ENCODE measurements at regions not wholly inside any gene's neighbourhood (a gene's known extent, or its start where the extent isn't known, plus 50 kb on each side); places are given as distances from the start of the nearest gene placed in this dataset.

DNA sequence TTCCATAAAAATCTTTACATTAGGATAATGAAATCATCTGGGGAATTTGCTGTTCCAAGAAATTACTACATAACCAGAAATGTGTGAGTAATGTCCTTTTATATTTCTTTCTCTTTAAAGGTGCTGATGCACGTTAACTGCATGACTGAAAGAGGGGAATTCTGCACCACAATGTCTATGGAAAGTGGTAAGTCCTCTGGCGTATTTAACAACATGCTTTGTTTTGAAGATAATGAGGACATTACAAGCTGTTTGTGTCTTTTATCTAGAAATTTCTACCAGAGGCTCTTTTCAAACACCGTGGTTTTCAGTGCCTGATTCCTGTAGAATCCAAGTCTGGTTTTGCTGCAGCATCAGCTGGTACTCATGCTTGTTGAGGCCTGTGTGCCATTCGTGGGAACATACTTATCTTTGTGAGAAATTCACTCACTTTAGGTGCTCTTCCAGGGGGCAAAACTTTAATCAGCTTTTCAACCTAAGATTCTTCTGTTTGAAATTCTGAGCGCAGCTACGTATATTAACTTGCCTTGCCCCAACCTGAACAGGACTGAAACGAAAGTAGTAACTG lies 257.2 kb downstream of the PDHA2 start:
- H3K4me3 ChIP-seq (ENCODE audit: control insufficient read depth, low read depth, low read length): no peak overlapping the region
- DNase-seq (ENCODE audit: low read depth): no peak
- TF ChIP-seq, protein P1, sequence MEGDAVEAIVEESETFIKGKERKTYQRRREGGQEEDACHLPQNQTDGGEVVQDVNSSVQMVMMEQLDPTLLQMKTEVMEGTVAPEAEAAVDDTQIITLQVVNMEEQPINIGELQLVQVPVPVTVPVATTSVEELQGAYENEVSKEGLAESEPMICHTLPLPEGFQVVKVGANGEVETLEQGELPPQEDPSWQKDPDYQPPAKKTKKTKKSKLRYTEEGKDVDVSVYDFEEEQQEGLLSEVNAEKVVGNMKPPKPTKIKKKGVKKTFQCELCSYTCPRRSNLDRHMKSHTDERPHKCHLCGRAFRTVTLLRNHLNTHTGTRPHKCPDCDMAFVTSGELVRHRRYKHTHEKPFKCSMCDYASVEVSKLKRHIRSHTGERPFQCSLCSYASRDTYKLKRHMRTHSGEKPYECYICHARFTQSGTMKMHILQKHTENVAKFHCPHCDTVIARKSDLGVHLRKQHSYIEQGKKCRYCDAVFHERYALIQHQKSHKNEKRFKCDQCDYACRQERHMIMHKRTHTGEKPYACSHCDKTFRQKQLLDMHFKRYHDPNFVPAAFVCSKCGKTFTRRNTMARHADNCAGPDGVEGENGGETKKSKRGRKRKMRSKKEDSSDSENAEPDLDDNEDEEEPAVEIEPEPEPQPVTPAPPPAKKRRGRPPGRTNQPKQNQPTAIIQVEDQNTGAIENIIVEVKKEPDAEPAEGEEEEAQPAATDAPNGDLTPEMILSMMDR (conservative IDR thresholded peaks at IDR 0.05; ENCODE audit: control insufficient read depth, insufficient read depth, low read depth, low read length): no peak

DNA sequence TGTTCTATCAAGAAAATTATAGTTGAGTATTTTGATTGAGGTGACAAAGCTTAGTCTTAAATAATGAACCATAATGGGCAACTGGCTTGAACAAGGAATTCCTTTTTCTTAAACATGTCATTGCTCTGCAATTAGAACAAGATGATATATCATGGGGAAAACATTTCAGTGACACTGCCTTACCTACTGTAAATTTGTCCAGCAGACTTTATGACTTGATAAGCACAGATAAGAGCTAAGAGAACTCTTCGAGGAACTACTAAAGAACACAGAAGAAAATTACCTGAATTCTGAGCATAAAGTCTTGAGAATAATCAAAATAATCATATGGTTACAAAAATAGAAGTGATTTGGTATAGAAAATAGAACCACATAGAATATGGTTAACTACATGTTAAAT lies 257.8 kb downstream of the PDHA2 start:
- TF ChIP-seq, protein P1 (conservative IDR thresholded peaks at IDR 0.05; ENCODE audit: control insufficient read depth, insufficient read depth, low read depth, low read length): no peak
- H3K4me3 ChIP-seq (ENCODE audit: control insufficient read depth, low read depth, low read length): no peak overlapping the region
- no peak for DNase-seq (ENCODE audit: low read depth)

DNA sequence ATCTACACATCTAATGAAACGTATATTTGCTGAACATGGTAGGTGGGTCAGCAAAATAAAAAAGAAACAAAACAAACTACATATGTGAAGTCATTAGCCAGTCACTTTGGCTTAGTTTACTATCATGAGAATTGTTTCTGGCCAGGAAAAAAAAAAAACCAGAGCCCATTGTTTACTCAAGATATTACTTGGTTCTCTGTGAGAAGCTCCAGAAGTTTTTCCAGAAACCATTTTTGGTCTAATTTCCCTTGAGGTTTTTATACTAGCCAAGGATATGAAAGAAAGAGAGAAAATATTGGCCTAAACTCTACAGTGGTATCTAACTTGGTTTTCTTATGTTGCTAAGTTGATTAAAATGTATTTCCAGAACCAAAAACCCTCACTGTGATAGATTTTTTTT lies 259.1 kb downstream of the PDHA2 start:
- TF ChIP-seq, protein P1 (conservative IDR thresholded peaks at IDR 0.05; ENCODE audit: control insufficient read depth, insufficient read depth, low read depth, low read length): no peak
- H3K4me3 ChIP-seq (ENCODE audit: control insufficient read depth, low read depth, low read length): no peak overlapping the region
- no peak for DNase-seq (ENCODE audit: low read depth)

DNA sequence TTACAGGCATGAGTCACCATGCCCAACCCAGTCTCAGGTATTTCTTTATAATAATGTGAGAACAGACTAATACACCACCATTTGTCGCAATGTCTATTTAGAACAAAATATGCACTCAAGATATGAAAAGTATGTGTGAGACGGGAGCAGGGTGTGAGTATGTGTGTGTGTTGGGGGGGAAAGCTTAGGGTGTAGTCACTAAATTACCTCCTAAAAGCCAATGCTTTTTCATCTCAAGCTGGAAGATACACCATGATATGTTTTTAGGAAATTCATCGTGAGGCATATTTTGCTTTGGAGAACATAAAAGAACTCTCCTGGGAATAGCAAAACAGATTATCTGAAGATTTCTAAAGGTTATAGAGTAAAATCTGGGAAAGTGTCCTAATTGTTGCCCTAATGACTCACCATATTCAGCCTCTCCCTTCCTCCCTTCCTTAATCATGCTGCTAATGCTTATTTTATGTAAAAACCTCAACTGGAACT lies 262.7 kb downstream of the PDHA2 start:
- no peak overlapping the region for H3K4me3 ChIP-seq (ENCODE audit: control insufficient read depth, low read depth, low read length)
- peak; percentile 63 for DNase-seq (ENCODE audit: low read depth)
- TF ChIP-seq, protein P1 (conservative IDR thresholded peaks at IDR 0.05; ENCODE audit: control insufficient read depth, insufficient read depth, low read depth, low read length): no peak

DNA sequence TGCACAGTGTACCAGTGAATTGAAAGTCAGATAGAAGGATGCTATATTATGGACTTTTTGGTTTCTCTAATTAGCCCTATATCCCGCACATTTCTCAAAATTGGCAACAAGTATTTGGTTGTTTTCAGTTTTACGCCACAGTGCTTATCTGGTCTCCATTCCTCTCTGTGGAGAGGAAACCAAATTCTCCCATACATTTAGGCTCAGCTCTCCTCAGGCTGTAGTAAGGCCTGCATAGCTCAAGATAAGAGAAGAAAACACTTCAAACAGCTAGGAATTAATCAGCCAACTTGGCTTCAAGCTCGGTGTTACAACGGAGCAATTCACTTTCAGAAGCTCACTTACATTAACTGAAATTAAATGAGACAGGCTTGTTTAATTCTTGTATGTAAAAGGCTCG lies 263.2 kb downstream of the PDHA2 start:
- DNase-seq (ENCODE audit: low read depth): no peak
- no peak overlapping the region for H3K4me3 ChIP-seq (ENCODE audit: control insufficient read depth, low read depth, low read length)
- TF ChIP-seq, protein P1 (conservative IDR thresholded peaks at IDR 0.05; ENCODE audit: control insufficient read depth, insufficient read depth, low read depth, low read length): no peak

DNA sequence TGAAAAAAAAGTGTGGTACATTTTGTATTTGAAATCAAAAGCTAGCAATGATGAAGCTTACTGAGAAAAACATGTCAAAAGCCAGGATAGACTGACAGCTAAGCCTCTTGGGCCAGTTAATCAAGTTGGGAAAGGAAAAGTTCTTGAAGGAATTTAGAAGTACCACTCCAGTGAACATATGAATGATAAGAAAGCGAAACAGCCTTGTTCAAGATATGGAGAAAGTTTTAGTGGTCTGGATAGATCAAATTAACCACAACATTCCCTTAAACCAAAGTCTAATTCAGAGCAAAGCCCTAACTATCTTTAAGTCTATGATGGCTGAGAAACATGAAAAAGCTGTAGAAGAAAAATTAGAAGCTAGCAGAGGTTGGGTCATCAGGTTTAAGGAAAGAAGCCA lies 268.3 kb downstream of the PDHA2 start:
- TF ChIP-seq, protein P1 (conservative IDR thresholded peaks at IDR 0.05; ENCODE audit: control insufficient read depth, insufficient read depth, low read depth, low read length): no peak
- DNase-seq (ENCODE audit: low read depth): no peak

DNA sequence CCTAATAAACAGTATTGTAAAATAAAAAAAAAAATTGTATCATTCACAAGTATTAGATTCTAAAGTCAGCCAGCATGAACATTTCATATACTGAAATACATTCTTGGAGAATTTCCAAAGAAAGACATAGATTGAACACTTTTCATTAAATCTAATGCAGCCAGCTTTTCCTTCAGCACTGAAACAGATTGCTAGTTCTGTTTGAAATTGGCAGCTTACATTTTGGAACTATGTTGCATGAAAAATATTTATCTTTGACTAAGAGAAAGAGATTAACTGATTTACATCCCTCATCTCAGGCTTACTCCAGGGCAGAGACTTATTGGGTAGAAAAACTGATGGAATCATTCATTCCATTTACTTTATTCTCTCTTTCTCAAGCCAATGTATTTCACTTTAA lies 272.7 kb downstream of the PDHA2 start:
- TF ChIP-seq, protein P1 (conservative IDR thresholded peaks at IDR 0.05; ENCODE audit: control insufficient read depth, insufficient read depth, low read depth, low read length): no peak
- DNase-seq (ENCODE audit: low read depth): no peak
- H3K4me3 ChIP-seq (ENCODE audit: control insufficient read depth, low read depth, low read length): no peak overlapping the region

More for the DNA sequence above, 268.3 kb downstream of the PDHA2 start:
- H3K4me3 ChIP-seq (ENCODE audit: control insufficient read depth, low read depth, low read length): no peak overlapping the region

All from fibroblast of mammary gland (primary cell).